ENCODE measurements at regions not wholly inside any gene's neighbourhood (a gene's known extent, or its start where the extent isn't known, plus 50 kb on each side); places are given as distances from the start of the nearest gene placed in this dataset.

DNA sequence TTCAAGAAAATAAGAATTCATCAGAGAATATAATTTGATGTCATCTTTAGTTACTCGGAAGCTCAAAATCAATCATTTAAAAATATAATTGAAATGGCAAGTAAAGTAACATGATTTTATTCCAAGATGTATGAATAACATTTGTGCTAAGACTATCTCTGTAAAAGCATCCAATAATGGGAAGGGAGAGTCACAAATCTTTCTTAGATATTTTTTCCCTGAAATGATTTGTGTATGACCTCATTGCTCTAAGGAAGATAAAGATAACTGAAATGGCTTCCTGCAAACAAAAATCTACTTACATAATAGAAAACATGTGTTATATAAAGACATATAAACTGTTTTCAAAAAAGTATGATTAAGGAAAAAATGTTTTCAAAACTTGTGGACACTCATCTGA lies 97.4 kb upstream of the FGF10 start:
- no peak overlapping the region for H3K4me3 Mint-ChIP-seq
- no peak overlapping the region for H3K27ac Mint-ChIP-seq
- no peaks in the 10 kb centered on the region for H3K36me3 ChIP-seq (replicated peaks in 1 of 2; ENCODE audit: control extremely low read depth in 1 of 2, control insufficient read depth in 1 of 2, extremely low read depth in 1 of 2, insufficient read depth in 2 of 2, low read length in 1 of 2)
- intact Hi-C loops (cut with micrococcal nuclease): no loop called here
- no peaks in the 10 kb centered on the region for H3K27me3 Mint-ChIP-seq
- TF ChIP-seq EZH2 (IDR thresholded peaks at IDR 0.05; ENCODE audit: borderline replicate concordance, insufficient read depth, low read depth, low read length, poor library complexity, severe bottlenecking): no peak
- TF ChIP-seq, protein P1, sequence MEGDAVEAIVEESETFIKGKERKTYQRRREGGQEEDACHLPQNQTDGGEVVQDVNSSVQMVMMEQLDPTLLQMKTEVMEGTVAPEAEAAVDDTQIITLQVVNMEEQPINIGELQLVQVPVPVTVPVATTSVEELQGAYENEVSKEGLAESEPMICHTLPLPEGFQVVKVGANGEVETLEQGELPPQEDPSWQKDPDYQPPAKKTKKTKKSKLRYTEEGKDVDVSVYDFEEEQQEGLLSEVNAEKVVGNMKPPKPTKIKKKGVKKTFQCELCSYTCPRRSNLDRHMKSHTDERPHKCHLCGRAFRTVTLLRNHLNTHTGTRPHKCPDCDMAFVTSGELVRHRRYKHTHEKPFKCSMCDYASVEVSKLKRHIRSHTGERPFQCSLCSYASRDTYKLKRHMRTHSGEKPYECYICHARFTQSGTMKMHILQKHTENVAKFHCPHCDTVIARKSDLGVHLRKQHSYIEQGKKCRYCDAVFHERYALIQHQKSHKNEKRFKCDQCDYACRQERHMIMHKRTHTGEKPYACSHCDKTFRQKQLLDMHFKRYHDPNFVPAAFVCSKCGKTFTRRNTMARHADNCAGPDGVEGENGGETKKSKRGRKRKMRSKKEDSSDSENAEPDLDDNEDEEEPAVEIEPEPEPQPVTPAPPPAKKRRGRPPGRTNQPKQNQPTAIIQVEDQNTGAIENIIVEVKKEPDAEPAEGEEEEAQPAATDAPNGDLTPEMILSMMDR (IDR thresholded peaks at IDR 0.05): no peak
- no peaks in the 10 kb centered on the region for H3K4me1 Mint-ChIP-seq
- H3K4me1 ChIP-seq (ENCODE audit: control insufficient read depth in 2 of 2, insufficient read depth in 2 of 2, low read length in 2 of 2): no peaks in the 10 kb centered on the region
- H3K27me3 ChIP-seq (replicated peaks in 1 of 4; ENCODE audit: control extremely low read depth in 1 of 4, control insufficient read depth in 3 of 4, insufficient read depth in 4 of 4, low read length in 3 of 4): no peaks in the 10 kb centered on the region
- ChIA-PET POLR2A (no interaction called here), CTCF (no interaction called here)
- H3K9me3 ChIP-seq (ENCODE audit: control extremely low read depth in 1 of 3, control insufficient read depth in 2 of 3, insufficient read depth in 1 of 3, low read length in 2 of 3): no peaks in the 10 kb centered on the region
- H3K4me2 ChIP-seq (replicated peaks; ENCODE audit: low read depth, low read length, poor library complexity, severe bottlenecking): no peak overlapping the region
- H3K9ac ChIP-seq (ENCODE audit: low read length): no peak overlapping the region
- H3K9me3 Mint-ChIP-seq (ENCODE audit: insufficient read depth): no peaks in the 10 kb centered on the region
- DNase-seq (no peak), ATAC-seq (ENCODE audit: low read depth) (no peak)
- no peak overlapping the region for H2AFZ ChIP-seq (ENCODE audit: insufficient read depth, low read depth, low read length, poor library complexity, severe bottlenecking)
- no peak overlapping the region for H3K27ac ChIP-seq (ENCODE audit: low read length in 2 of 2)
- no CpG with 5 or more reads among the region's 1 CpG for whole genome bisulfite sequencing (ENCODE audit: insufficient coverage)
- H4K20me1 ChIP-seq (ENCODE audit: control insufficient read depth, insufficient read depth, low read length, poor library complexity, severe bottlenecking): no peaks in the 10 kb centered on the region
- no peak overlapping the region for H3K4me3 ChIP-seq (ENCODE audit: control extremely low read depth in 1 of 5, extremely low read depth in 1 of 5, insufficient read depth in 1 of 5, low read depth in 2 of 5, low read length in 4 of 5)
- H3K79me2 ChIP-seq (ENCODE audit: control insufficient read depth, insufficient read depth, low read length): no peaks in the 10 kb centered on the region

DNA sequence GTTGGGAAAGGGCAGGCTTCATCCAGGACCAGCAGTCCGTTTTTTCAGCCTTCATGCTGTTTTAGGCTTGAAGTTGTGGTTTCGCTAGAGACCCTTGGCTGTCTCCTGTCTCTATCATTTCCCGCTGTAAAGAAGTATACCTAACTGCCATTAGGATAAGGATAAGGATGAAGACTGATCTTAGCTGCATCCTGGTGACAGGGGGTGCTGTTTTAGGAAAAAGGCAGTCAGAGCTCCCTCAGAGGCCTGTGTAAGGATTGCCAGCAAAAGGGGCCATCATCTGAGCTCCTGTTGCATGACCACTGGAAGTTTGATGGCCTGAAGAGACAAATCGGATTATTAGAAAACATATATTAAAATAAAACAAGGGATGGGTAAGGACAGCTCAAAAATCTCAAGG lies 64.8 kb upstream of the FGF10 start:
- WGBS (ENCODE audit: insufficient coverage): 100% methylated on average over 1 of the region's 4 CpGs
- TF ChIP-seq, protein P1 (IDR thresholded peaks at IDR 0.05): no peak
- no peak for TF ChIP-seq EZH2 (IDR thresholded peaks at IDR 0.05; ENCODE audit: borderline replicate concordance, insufficient read depth, low read depth, low read length, poor library complexity, severe bottlenecking)
- no peak overlapping the region for H3K4me3 ChIP-seq (ENCODE audit: control extremely low read depth in 1 of 5, extremely low read depth in 1 of 5, insufficient read depth in 1 of 5, low read depth in 2 of 5, low read length in 4 of 5)
- ChIA-PET POLR2A (no interaction called here), CTCF (no interaction called here)
- Mint-ChIP-seq H3K4me1 (no peaks in the 10 kb centered on the region), H3K27me3 (no peaks in the 10 kb centered on the region), H3K9me3 (ENCODE audit: insufficient read depth) (no peaks in the 10 kb centered on the region), H3K4me3 (no peak overlapping the region), H3K27ac (no peak overlapping the region)
- H4K20me1 ChIP-seq (ENCODE audit: control insufficient read depth, insufficient read depth, low read length, poor library complexity, severe bottlenecking): no peaks in the 10 kb centered on the region
- H3K27ac ChIP-seq (ENCODE audit: low read length in 2 of 2): no peak overlapping the region
- H3K9ac ChIP-seq (ENCODE audit: low read length): no peak overlapping the region
- no peak for ATAC-seq (ENCODE audit: low read depth)
- H2AFZ ChIP-seq (ENCODE audit: insufficient read depth, low read depth, low read length, poor library complexity, severe bottlenecking): no peak overlapping the region
- H3K4me2 ChIP-seq (replicated peaks; ENCODE audit: low read depth, low read length, poor library complexity, severe bottlenecking): no peak overlapping the region
- H3K79me2 ChIP-seq (ENCODE audit: control insufficient read depth, insufficient read depth, low read length): no peaks in the 10 kb centered on the region
- H3K9me3 ChIP-seq (ENCODE audit: control extremely low read depth in 1 of 3, control insufficient read depth in 2 of 3, insufficient read depth in 1 of 3, low read length in 2 of 3): no peaks in the 10 kb centered on the region
- intact Hi-C loops (cut with micrococcal nuclease): no loop called here
- no peaks in the 10 kb centered on the region for H3K27me3 ChIP-seq (replicated peaks in 1 of 4; ENCODE audit: control extremely low read depth in 1 of 4, control insufficient read depth in 3 of 4, insufficient read depth in 4 of 4, low read length in 3 of 4)
- no peak for DNase-seq
- H3K4me1 ChIP-seq (ENCODE audit: control insufficient read depth in 2 of 2, insufficient read depth in 2 of 2, low read length in 2 of 2): no peaks in the 10 kb centered on the region
- no peaks in the 10 kb centered on the region for H3K36me3 ChIP-seq (replicated peaks in 1 of 2; ENCODE audit: control extremely low read depth in 1 of 2, control insufficient read depth in 1 of 2, extremely low read depth in 1 of 2, insufficient read depth in 2 of 2, low read length in 1 of 2)
